Prostate gland (tissue), 2 donors: ENCODE measurements at regions not wholly inside any gene's neighbourhood (a gene's known extent, or its start where the extent isn't known, plus 50 kb on each side); places are given as distances from the start of the nearest gene placed in this dataset.

Experiments used
- DNase-seq: peaks from one replicate; pipeline ENCODE4 v3.0.0-alpha.2; 2019; ENCODE audit warnings: low spot score
- H3K27ac ChIP-seq, 2 donors: fragments of 200-600 bp; sonication (generic); 2 replicates each; pipeline ENCODE4 v1.5.1; 2017 to 2019
- H3K27me3 ChIP-seq: fragments of 200-600 bp; sonication (generic); replicated peaks from 2 replicates; pipeline ENCODE4 v1.5.1; 2019; ENCODE audit not compliant: insufficient read depth
- H3K36me3 ChIP-seq, 2 donors: fragments of 200-600 bp; sonication (generic); 1 replicate in 1 of 2; 2 replicates in 1 of 2; pipeline versions ENCODE4 v1.5.1 to v1.8.1; 2017 to 2019
- H3K4me1 ChIP-seq: fragments of 200-600 bp; sonication (generic); replicated peaks from 2 replicates; pipeline ENCODE4 v1.5.1; 2019
- H3K4me3 ChIP-seq, 2 donors: fragments of 200-600 bp; sonication (generic); 2 replicates each; pipeline ENCODE4 v1.5.1; 2017 to 2019
- H3K9me3 ChIP-seq: fragments of 200-600 bp; sonication (generic); 2 replicates; pipeline ENCODE4 v1.5.1; 2017
- POLR2A ChIP-seq: fragments of 450-650 bp; IDR thresholded peaks from one replicate; pipeline ENCODE4 v1.6.1; 2016; ENCODE audit warnings: antibody characterized with exemption, mild to moderate bottlenecking
- POLR2AphosphoS5 ChIP-seq: sonication (generic); formaldehyde crosslinking; IDR thresholded peaks from one replicate; pipeline ENCODE4 v1.6.1; 2017; ENCODE audit warnings: antibody characterized with exemption
- WGBS: methylation state at CpG from one replicate; pipeline ENCODE4 v1.1.5; 2018; 5-methylcytosine and 5-hydroxymethylcytosine counted together
- intact Hi-C: fragments of 100-400 bp; cut with DNase I; formaldehyde crosslinking; loops from one replicate; pipeline ENCODE4 v1.14.2; 2022
- TF ChIP-seq, protein P1 (sequence below), 4 experiments: fragments of 200-600 bp in 2 of 4; fragments of 450-650 bp in 2 of 4; sonication (generic) in 2 of 4; IDR thresholded peaks; 1 replicate in 3 of 4; 2 replicates in 1 of 4; pipeline ENCODE4 v1.5.1; 2016 to 2019; ENCODE audit warnings: antibody characterized with exemption in 4 of 4, mild to moderate bottlenecking in 2 of 4, moderate library complexity in 2 of 4

- no peak for DNase-seq
- intact Hi-C loops, result no loop called here
- H3K27ac ChIP-seq, result peak overlapping the region in 1 of 2 donors; percentile 24
- H3K27me3 ChIP-seq, result no peaks in the 10 kb centered on the region
- H3K9me3 ChIP-seq, result no peaks in the 10 kb centered on the region
- TF ChIP-seq POLR2AphosphoS5 (peak; percentile 33), POLR2A (no peak)
- TF ChIP-seq, protein P1, sequence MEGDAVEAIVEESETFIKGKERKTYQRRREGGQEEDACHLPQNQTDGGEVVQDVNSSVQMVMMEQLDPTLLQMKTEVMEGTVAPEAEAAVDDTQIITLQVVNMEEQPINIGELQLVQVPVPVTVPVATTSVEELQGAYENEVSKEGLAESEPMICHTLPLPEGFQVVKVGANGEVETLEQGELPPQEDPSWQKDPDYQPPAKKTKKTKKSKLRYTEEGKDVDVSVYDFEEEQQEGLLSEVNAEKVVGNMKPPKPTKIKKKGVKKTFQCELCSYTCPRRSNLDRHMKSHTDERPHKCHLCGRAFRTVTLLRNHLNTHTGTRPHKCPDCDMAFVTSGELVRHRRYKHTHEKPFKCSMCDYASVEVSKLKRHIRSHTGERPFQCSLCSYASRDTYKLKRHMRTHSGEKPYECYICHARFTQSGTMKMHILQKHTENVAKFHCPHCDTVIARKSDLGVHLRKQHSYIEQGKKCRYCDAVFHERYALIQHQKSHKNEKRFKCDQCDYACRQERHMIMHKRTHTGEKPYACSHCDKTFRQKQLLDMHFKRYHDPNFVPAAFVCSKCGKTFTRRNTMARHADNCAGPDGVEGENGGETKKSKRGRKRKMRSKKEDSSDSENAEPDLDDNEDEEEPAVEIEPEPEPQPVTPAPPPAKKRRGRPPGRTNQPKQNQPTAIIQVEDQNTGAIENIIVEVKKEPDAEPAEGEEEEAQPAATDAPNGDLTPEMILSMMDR (IDR thresholded peaks at IDR 0.05), result no peak
- H3K4me1 ChIP-seq, result no peaks in the 10 kb centered on the region
- no peak overlapping the region for H3K4me3 ChIP-seq
- H3K36me3 ChIP-seq, result no peaks in the 10 kb centered on the region
- 41% methylated on average over 8 of the region's 8 CpGs for WGBS
Observed at GRCh38 chr18:67359873-67360838, 156.4 kb downstream of the DSEL start.

- no peak for DNase-seq
- H3K36me3 ChIP-seq, result no peaks in the 10 kb centered on the region
- H3K4me3 ChIP-seq, result no peak overlapping the region
- H3K27ac ChIP-seq, result no peak overlapping the region
- WGBS, result 90% methylated on average over 8 of the region's 8 CpGs
- intact Hi-C loops, result no loop called here
- no peaks in the 10 kb centered on the region for H3K4me1 ChIP-seq
- no peaks in the 10 kb centered on the region for H3K9me3 ChIP-seq
- TF ChIP-seq POLR2A, result no peak
- TF ChIP-seq, protein P1 (IDR thresholded peaks at IDR 0.05), result no peak
- TF ChIP-seq POLR2AphosphoS5, result no peak
- no peaks in the 10 kb centered on the region for H3K27me3 ChIP-seq
Observed at GRCh38 chr18:67358947-67359346, 157.6 kb downstream of the DSEL start.

DNA sequence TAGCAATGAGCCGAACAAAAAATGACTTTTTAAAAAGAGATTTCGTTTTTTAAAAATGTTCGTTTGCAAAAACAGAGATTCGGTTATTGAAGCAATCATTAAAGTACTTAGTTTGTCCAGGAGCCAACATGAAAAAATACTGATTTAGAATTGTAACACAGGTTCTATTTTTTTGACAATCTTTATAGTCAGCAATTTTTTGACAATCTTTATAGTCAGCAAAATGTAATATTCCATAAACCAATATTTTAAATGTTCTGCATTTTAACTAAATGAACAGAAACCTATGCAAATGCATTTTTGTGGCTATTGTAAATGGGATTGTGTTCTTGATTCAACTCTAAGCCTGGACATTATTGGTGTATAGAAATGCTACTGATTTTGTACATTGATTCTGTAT is 161.8 kb downstream of the DSEL start:
- TF ChIP-seq POLR2A, result no peak
- no peak for TF ChIP-seq POLR2AphosphoS5
- TF ChIP-seq, protein P1 (IDR thresholded peaks at IDR 0.05), result no peak
- Histone ChIP-seq H3K27ac (no peak overlapping the region), H3K4me1 (no peaks in the 10 kb centered on the region), H3K27me3 (no peaks in the 10 kb centered on the region), H3K36me3 (no peaks in the 10 kb centered on the region), H3K9me3 (no peaks in the 10 kb centered on the region), H3K4me3 (no peak overlapping the region)
- intact Hi-C loops, result no loop called here
- no peak for DNase-seq
- 91% methylated on average over 4 of the region's 4 CpGs for WGBS

DNA sequence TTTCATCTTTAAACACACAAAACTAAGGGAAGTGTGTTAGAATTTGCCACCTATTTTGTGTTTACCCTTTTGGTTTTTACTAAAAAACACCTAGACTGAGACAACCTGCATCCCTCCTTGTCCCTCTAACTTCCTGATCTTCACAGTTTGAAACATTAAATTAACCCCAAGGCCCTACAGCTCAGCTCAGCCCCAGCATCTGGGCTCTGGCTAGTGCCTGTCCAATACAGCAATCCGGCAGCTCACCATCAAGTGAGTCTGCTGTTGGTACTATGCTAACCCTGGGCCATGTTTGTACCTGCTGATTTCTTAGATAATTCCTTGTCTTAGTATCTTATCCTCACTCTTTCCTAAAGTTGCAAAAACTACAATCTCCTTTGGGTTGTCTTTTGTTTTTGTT is 162.4 kb downstream of the DSEL start:
- no peak for DNase-seq
- WGBS, result 3% methylated on average over 1 of the region's 1 CpG
- H3K4me1 ChIP-seq, result no peaks in the 10 kb centered on the region
- H3K4me3 ChIP-seq, result no peak overlapping the region
- H3K36me3 ChIP-seq, result no peaks in the 10 kb centered on the region
- H3K27me3 ChIP-seq, result no peaks in the 10 kb centered on the region
- H3K27ac ChIP-seq, result no peak overlapping the region
- TF ChIP-seq POLR2A (no peak), POLR2AphosphoS5 (no peak)
- TF ChIP-seq, protein P1 (IDR thresholded peaks at IDR 0.05), result no peak
- H3K9me3 ChIP-seq, result no peaks in the 10 kb centered on the region
- intact Hi-C loops, result no loop called here

DNA sequence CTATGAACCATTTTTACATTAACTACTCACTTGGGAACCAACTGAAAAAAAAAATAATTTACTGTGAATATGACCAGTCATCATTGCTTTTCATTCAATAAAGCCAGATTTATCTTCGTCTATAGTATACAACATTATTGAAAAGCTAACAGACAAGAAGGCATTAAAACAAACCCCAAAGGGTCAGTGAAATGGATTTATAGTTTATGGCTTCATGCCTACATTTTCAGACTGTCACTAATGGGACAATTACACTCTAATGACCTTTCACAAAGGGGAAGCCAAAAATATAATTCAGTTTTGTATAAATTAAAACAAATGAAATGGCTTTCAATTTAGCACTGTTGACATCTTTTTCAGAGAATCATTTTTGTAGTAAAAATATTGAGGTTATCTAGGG is 169.1 kb downstream of the DSEL start:
- no peaks in the 10 kb centered on the region for H3K27me3 ChIP-seq
- H3K4me3 ChIP-seq, result no peak overlapping the region
- no peak overlapping the region for H3K27ac ChIP-seq
- 39% methylated on average over 1 of the region's 1 CpG for WGBS
- H3K4me1 ChIP-seq, result no peaks in the 10 kb centered on the region
- TF ChIP-seq POLR2A, result no peak
- TF ChIP-seq, protein P1 (IDR thresholded peaks at IDR 0.05), result no peak
- intact Hi-C loops, result no loop called here
- H3K36me3 ChIP-seq, result no peaks in the 10 kb centered on the region
- no peak for DNase-seq
- H3K9me3 ChIP-seq, result no peaks in the 10 kb centered on the region
